Esophagus squamous epithelium (tissue), 5 donors: ENCODE measurements at regions not wholly inside any gene's neighbourhood (a gene's known extent, or its start where the extent isn't known, plus 50 kb on each side); places are given as distances from the start of the nearest gene placed in this dataset.

ENCODE experiments used
- DNase-seq: peaks from one replicate; lab custom pipeline; 2025; lab: John Stamatoyannopoulos, UW
- H3K27ac ChIP-seq, 4 donors: fragments of 200-600 bp; sonication (generic); one replicate each; pipeline ENCODE4 v1.5.1; 2016 to 2019; ENCODE audit warnings: mild to moderate bottlenecking in 1 of 4
- H3K27me3 ChIP-seq, 4 donors: fragments of 200-600 bp; sonication (generic); 1 replicate in 3 of 4; 2 replicates in 1 of 4; pipeline versions ENCODE4 v1.5.1 to v1.6.0; 2017 to 2021; ENCODE audit warnings: antibody characterized with exemption in 1 of 4
- H3K36me3 ChIP-seq, 3 donors: fragments of 200-600 bp; sonication (generic); one replicate each; pipeline ENCODE4 v1.5.1; 2016 to 2019
- H3K4me1 ChIP-seq, 3 donors: fragments of 200-600 bp; sonication (generic); one replicate each; pipeline ENCODE4 v1.5.1; 2017 to 2019
- H3K4me3 ChIP-seq, 4 donors: fragments of 200-600 bp; sonication (generic); 1 replicate in 3 of 4; 2 replicates in 1 of 4; pipeline ENCODE4 v1.5.1; 2016 to 2019; ENCODE audit warnings: mild to moderate bottlenecking in 2 of 4, moderate library complexity in 1 of 4
- H3K9me3 ChIP-seq, 3 donors: fragments of 200-600 bp; sonication (generic); one replicate each; pipeline ENCODE4 v1.5.1; 2016 to 2019
- CTCF ChIP-seq, 6 experiments: fragments of 450-650 bp in 4 of 6; fragments of 200-600 bp in 2 of 6; sonication (generic) in 2 of 6; IDR thresholded peaks; one replicate each; pipeline ENCODE4 v1.5.1; 2016 to 2019; ENCODE audit warnings: antibody characterized with exemption in 6 of 6, mild to moderate bottlenecking in 4 of 6, moderate library complexity in 4 of 6
- POLR2A ChIP-seq, 4 donors: fragments of 450-650 bp; IDR thresholded peaks; one replicate each; pipeline ENCODE4 v1.6.1; 2017; ENCODE audit warnings: antibody characterized with exemption in 4 of 4, mild to moderate bottlenecking in 4 of 4, moderate library complexity in 3 of 4
- WGBS, 2 donors: methylation state at CpG; one replicate each; pipeline ENCODE4 v1.1.5; 2018; 5-methylcytosine and 5-hydroxymethylcytosine counted together
- intact Hi-C: fragments of 100-400 bp; cut with DNase I; formaldehyde crosslinking; loops from one replicate; pipeline ENCODE4 v1.15.0; 2022
- donor health status: DM: yes; HTN: yes; CAD: no.

GRCh38 chr9:12880406-12881015, 105.7 kb downstream of the LURAP1L start:
- Histone ChIP-seq H3K4me1 (peaks cover 0 to 30% (median 4%) of the 10 kb centered on the region in 3 donors), H3K9me3 (no peaks in the 10 kb centered on the region), H3K36me3 (no peaks in the 10 kb centered on the region), H3K4me3 (no peak overlapping the region), H3K27me3 (peaks cover 0 to 3% (median 0%) of the 10 kb centered on the region in 4 donors), H3K27ac (peak overlapping the region in 2 of 4 donors; percentile 0 to 30)
- intact Hi-C loops = loop anchor here (10.0 kb wide), 1 partner anchor 156 kb away; no protein-coding TSS in a partner anchor
- TF ChIP-seq POLR2A (IDR thresholded peaks at IDR 0.05) (no peak), CTCF (IDR thresholded peaks at IDR 0.05) (no peak)
- 48 to 55% methylated on average over 3 of the region's 3 CpGs for WGBS, 2 donors
- no peak for DNase-seq

- intact Hi-C loops = loop anchor here (10.0 kb wide), 1 partner anchor 158 kb away; no protein-coding TSS in a partner anchor
- H3K27ac ChIP-seq = peak overlapping the region in 2 of 4 donors; percentile 66 to 67
- H3K36me3 ChIP-seq = no peaks in the 10 kb centered on the region
- TF ChIP-seq CTCF (IDR thresholded peaks at IDR 0.05) (no peak), POLR2A (IDR thresholded peaks at IDR 0.05) (no peak)
- no peak for DNase-seq
- no peak overlapping the region for H3K4me3 ChIP-seq
- H3K4me1 ChIP-seq = peaks cover 0 to 30% (median 4%) of the 10 kb centered on the region in 3 donors
- H3K27me3 ChIP-seq = peaks cover 0 to 3% (median 0%) of the 10 kb centered on the region in 4 donors
- 40 to 57% methylated on average over 2 of the region's 2 CpGs for WGBS, 2 donors
- H3K9me3 ChIP-seq = no peaks in the 10 kb centered on the region
Observed at GRCh38 chr9:12882430-12882829, 107.6 kb downstream of the LURAP1L start.

DNA sequence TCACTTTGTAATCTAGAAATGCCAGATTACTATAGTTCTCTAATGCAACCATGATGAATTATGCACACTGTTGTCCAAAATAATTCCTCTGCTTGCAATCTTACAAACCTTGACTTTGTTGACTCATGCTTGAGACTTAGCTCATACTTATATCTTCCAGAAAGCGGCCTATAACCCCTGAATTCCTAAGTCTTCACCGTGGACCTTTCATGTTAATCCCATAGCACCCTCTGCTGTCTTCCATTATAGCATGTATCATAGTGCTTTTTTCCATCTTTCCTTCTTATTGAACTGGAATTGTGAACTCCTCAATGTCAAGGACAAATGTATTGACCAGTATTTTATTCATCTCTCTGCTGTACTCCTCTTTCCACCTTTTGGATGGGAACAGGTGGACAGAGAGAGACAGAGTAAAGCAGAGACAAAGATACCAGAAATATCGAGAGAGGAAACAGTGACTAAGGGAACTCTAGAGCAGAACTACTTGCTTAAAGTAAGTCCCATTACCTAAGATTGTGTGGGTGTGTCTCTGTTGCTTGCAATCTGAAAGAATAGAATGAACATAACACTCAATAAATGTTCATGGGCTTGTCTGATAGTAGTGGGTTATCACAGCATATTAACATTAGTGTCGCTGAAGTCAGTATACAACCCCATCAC, 110.0 kb downstream of the LURAP1L start:
- Histone ChIP-seq H3K36me3 (no peaks in the 10 kb centered on the region), H3K9me3 (no peaks in the 10 kb centered on the region), H3K27ac (no peak overlapping the region), H3K4me1 (peaks cover 0 to 24% (median 4%) of the 10 kb centered on the region in 3 donors), H3K27me3 (peaks cover 0 to 3% (median 0%) of the 10 kb centered on the region in 4 donors), H3K4me3 (no peak overlapping the region)
- DNase-seq = no peak
- 54 to 58% methylated on average over 4 of the region's 4 CpGs for WGBS, 2 donors
- TF ChIP-seq POLR2A (IDR thresholded peaks at IDR 0.05) = no peak
- TF ChIP-seq CTCF (IDR thresholded peaks at IDR 0.05) = peak in 5 of 6 experiments; percentile 16 to 55 (median 43)
- intact Hi-C loops = loop anchor here (10.0 kb wide), 1 partner anchor 160 kb away; no protein-coding TSS in a partner anchor

GRCh38 chr9:12889402-12890106, 114.7 kb downstream of the LURAP1L start:
- no peak overlapping the region for H3K4me3 ChIP-seq
- no peaks in the 10 kb centered on the region for H3K9me3 ChIP-seq
- H3K27me3 ChIP-seq = peaks cover 0 to 3% (median 0%) of the 10 kb centered on the region in 4 donors
- H3K27ac ChIP-seq = no peak overlapping the region
- H3K4me1 ChIP-seq = no peaks in the 10 kb centered on the region
- WGBS, 2 donors = 83 to 89% methylated on average over 2 of the region's 2 CpGs
- H3K36me3 ChIP-seq = no peaks in the 10 kb centered on the region
- intact Hi-C loops = loop anchor here (10.0 kb wide), 1 partner anchor 165 kb away; no protein-coding TSS in a partner anchor
- DNase-seq = no peak
- TF ChIP-seq POLR2A (IDR thresholded peaks at IDR 0.05) = no peak
- TF ChIP-seq CTCF (IDR thresholded peaks at IDR 0.05) = no peak
